ENCODE measurements at regions not wholly inside any gene's neighbourhood (a gene's known extent, or its start where the extent isn't known, plus 50 kb on each side); places are given as distances from the start of the nearest gene placed in this dataset.

GRCh38 chr3:177538048-177538749 lies 340.9 kb upstream of the TBL1XR1 start:
- TF ChIP-seq CTCF (conservative IDR thresholded peaks at IDR 0.05), result no peak
- TF ChIP-seq EZH2 (IDR thresholded peaks at IDR 0.05; ENCODE audit: low read depth), result no peak

All from PC-9 (cell line).